HEK293T (cell line): ENCODE measurements at regions not wholly inside any gene's neighbourhood (a gene's known extent, or its start where the extent isn't known, plus 50 kb on each side); places are given as distances from the start of the nearest gene placed in this dataset.

ENCODE experiments used
- ARNT ChIP-seq: fragments of 450-650 bp; IDR thresholded peaks from 2 replicates; pipeline ENCODE4 v1.6.1; 2017; ENCODE audit warnings: mild to moderate bottlenecking
- BHLHE40 ChIP-seq: fragments of 450-650 bp; IDR thresholded peaks from 2 replicates; pipeline ENCODE4 v1.6.1; 2016; ENCODE audit warnings: mild to moderate bottlenecking, moderate library complexity, borderline replicate concordance
- FOXA1 ChIP-seq: fragments of 450-650 bp; IDR thresholded peaks from 2 replicates; pipeline ENCODE4 v1.6.1; 2016; ENCODE audit warnings: mild to moderate bottlenecking
- FOXM1 ChIP-seq: fragments of 450-650 bp; IDR thresholded peaks from 2 replicates; pipeline ENCODE4 v1.6.1; 2017; ENCODE audit warnings: mild to moderate bottlenecking, borderline replicate concordance
- HDGF ChIP-seq: fragments of 450-650 bp; IDR thresholded peaks from 2 replicates; pipeline ENCODE4 v1.6.1; 2017; ENCODE audit warnings: antibody characterized with exemption, borderline replicate concordance
- SP1 ChIP-seq: fragments of 450-650 bp; IDR thresholded peaks from 2 replicates; pipeline ENCODE4 v1.6.1; 2017
- SUZ12 ChIP-seq: fragments of 450-650 bp; IDR thresholded peaks from 2 replicates; pipeline ENCODE4 v1.6.1; 2016; ENCODE audit warnings: mild to moderate bottlenecking

- TF ChIP-seq SUZ12 (no peak), SP1 (no peak), BHLHE40 (no peak), ARNT (no peak), HDGF (no peak), FOXA1 (no peak), FOXM1 (no peak)
Measured at GRCh38 chr2:103213028-103213542, 451.3 kb downstream of the TMEM182 start.
